ENCODE measurements at regions not wholly inside any gene's neighbourhood (a gene's known extent, or its start where the extent isn't known, plus 50 kb on each side); places are given as distances from the start of the nearest gene placed in this dataset.

DNA sequence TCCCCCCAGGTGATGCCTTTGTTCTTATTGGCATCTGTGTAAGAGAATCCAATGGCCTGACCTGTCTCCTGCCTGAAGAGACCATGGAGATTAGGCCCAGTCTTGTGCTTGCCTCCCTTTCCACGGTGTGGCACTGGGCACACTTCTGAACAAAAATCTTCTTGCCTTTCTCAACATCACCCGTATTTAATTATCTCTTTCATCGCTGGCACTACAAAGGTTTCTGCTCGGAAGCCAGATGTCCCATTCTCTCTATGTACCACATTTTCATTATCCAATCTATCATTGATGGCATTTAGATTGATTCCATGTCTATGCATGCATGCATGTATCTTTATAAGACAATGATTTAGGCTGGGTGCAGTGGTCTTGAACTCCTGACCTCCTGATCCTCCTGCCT is 74.3 kb downstream of the SLC25A15 start:
- no peak for DNase-seq
- Mint-ChIP-seq H3K4me3 (no peak overlapping the region), H3K9me3 (peaks cover 6% of the 10 kb centered on the region), H3K4me1 (no peaks in the 10 kb centered on the region), H3K36me3 (ENCODE audit: low read depth) (no peaks in the 10 kb centered on the region), H3K27me3 (no peaks in the 10 kb centered on the region), H3K27ac (no peak overlapping the region)
- POLR2A ChIA-PET, result no interaction called here
- CTCF ChIA-PET, result no interaction called here

DNA sequence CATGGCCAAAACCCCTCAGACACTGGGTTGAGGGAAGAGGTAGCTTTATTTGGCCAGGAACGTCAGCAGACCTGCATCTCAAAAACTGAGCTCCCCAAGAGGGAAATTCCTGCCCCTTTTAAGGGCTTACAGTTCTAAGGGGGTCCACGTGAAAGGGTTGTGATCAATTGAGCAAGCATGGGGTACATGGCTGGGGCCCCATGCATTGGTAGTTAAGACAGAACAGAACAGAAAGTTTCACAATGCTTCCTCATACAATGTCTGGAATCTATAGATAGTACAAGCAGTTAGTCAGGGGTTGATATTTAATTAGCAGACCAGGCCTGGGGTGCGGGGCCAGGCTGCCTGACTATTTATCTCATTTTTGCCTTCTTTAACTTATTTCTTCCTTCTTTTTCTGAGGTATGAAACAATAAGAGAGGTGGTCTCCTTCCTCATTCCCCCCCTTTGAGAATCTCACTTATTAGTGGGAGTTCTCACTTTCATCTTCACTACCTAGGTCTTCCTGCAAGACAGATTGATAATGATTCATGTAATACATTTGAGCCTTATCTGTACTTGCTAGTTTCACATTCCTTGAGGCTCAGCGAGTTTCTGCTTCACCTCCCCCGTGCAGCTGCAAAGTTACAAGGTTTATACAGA is 84.8 kb downstream of the SLC25A15 start:
- ChIA-PET CTCF (no interaction called here), POLR2A (no interaction called here)
- peaks cover 55% of the 10 kb centered on the region for H3K9me3 Mint-ChIP-seq

GRCh38 chr13:40875044-40875443 is 85.6 kb downstream of the SLC25A15 start:
- Mint-ChIP-seq H3K36me3 (ENCODE audit: low read depth) (peaks cover 68% of the 10 kb centered on the region), H3K27ac (no peak overlapping the region), H3K9me3 (peaks cover 62% of the 10 kb centered on the region), H3K4me1 (no peaks in the 10 kb centered on the region), H3K27me3 (no peaks in the 10 kb centered on the region), H3K4me3 (no peak overlapping the region)
- POLR2A ChIA-PET, result no interaction called here
- DNase-seq, result no peak
- CTCF ChIA-PET, result interaction anchor here (1.2 kb wide), 1 partner anchor 60 kb away, joined by 3 read pairs; no protein-coding TSS in a partner anchor

More for the DNA sequence above, 84.8 kb downstream of the SLC25A15 start:
- no peak overlapping the region for H3K27ac Mint-ChIP-seq
- no peak for DNase-seq
- H3K36me3 Mint-ChIP-seq (ENCODE audit: low read depth), result peaks cover 60% of the 10 kb centered on the region
- no peaks in the 10 kb centered on the region for H3K4me1 Mint-ChIP-seq
- H3K27me3 Mint-ChIP-seq, result no peaks in the 10 kb centered on the region
- no peak overlapping the region for H3K4me3 Mint-ChIP-seq

DNA sequence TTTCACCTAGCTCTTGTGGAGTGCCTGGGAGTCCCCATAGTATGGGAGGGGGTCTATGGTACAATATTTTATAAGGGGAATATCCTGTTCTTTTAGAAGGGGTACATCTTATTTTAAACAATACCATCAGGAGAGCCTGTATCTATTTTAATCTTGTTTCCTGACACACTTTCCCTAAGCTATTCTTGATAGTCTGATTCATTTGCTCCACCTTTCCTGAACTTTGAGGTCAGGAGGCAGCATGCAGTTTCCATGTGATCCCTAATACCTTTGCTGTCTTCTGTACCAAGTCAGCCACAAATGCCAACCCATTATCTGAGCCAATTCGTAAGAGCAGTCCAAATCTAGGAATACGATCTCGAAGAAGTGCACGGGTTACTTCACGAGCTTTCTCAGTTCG is 86.2 kb downstream of the SLC25A15 start:
- Mint-ChIP-seq H3K36me3 (ENCODE audit: low read depth) (peaks cover 69% of the 10 kb centered on the region), H3K4me1 (no peaks in the 10 kb centered on the region), H3K9me3 (peaks cover 62% of the 10 kb centered on the region), H3K27me3 (no peaks in the 10 kb centered on the region), H3K27ac (no peak overlapping the region), H3K4me3 (no peak overlapping the region)
- CTCF ChIA-PET, result interaction anchor here (1.2 kb wide), 1 partner anchor 61 kb away, joined by 3 read pairs; no protein-coding TSS in a partner anchor
- DNase-seq, result no peak
- POLR2A ChIA-PET, result no interaction called here

DNA sequence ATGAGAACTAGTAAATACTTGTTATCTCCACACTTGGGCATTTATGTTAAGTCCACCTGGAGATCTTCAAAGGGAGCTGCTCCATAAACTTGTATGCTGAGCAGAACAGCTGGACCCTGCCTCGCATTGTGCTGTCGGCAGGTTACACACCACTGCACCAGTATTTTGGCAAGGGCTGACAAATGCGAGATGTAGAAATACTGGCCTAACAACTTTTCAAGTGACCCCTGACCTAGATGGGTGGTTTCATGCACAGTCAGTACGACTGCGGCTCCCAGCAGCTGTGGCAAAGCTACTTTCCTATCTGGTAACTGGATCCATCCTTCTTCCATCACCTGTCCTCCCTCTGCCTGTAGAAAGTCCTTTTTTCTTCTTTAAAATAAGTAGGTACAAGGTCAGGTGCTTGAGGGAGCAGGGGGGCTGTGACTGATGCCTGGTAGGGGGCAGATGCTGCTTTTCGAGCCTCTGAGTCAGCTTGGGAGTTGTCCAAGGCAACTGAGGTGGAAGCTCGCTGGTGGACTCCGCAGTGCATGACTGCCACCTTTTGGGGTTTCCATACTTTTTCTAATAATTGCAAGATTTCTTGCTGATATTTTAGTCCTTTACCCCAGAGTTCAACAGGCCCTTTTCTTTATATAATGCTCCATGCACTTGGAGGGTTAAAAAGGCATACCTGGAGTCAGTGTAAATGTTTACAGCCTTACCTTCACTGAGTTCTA is 86.8 kb downstream of the SLC25A15 start:
- H3K4me3 Mint-ChIP-seq, result no peak overlapping the region
- no peaks in the 10 kb centered on the region for H3K4me1 Mint-ChIP-seq
- no peak overlapping the region for H3K27ac Mint-ChIP-seq
- peaks cover 74% of the 10 kb centered on the region for H3K36me3 Mint-ChIP-seq (ENCODE audit: low read depth)
- no peak for DNase-seq
- CTCF ChIA-PET, result interaction anchor here (1.2 kb wide), 1 partner anchor 62 kb away, joined by 3 read pairs; no protein-coding TSS in a partner anchor
- H3K9me3 Mint-ChIP-seq, result peaks cover 66% of the 10 kb centered on the region
- POLR2A ChIA-PET, result no interaction called here
- no peaks in the 10 kb centered on the region for H3K27me3 Mint-ChIP-seq

GRCh38 chr13:40878321-40878720 is 88.9 kb downstream of the SLC25A15 start:
- H3K4me1 Mint-ChIP-seq, result peaks cover 13% of the 10 kb centered on the region

GRCh38 chr13:40878823-40879222 is 89.4 kb downstream of the SLC25A15 start:
- Mint-ChIP-seq H3K4me3 (no peak overlapping the region), H3K27ac (no peak overlapping the region), H3K27me3 (no peaks in the 10 kb centered on the region), H3K9me3 (peaks cover 49% of the 10 kb centered on the region), H3K4me1 (peaks cover 13% of the 10 kb centered on the region), H3K36me3 (ENCODE audit: low read depth) (peaks cover 68% of the 10 kb centered on the region)
- DNase-seq, result no peak
- ChIA-PET POLR2A (no interaction called here), CTCF (no interaction called here)

More at GRCh38 chr13:40878321-40878720, 88.9 kb downstream of the SLC25A15 start:
- DNase-seq, result no peak
- Mint-ChIP-seq H3K27ac (no peak overlapping the region), H3K27me3 (no peaks in the 10 kb centered on the region), H3K36me3 (ENCODE audit: low read depth) (peaks cover 70% of the 10 kb centered on the region), H3K9me3 (peaks cover 54% of the 10 kb centered on the region), H3K4me3 (no peak overlapping the region)
- ChIA-PET CTCF (no interaction called here), POLR2A (no interaction called here)

All from activated CD4-positive, alpha-beta memory T cell treated with anti-CD3 and anti-CD28 coated beads, Interleukin-2, amount 10 ng/mL, durations not matched to agents 7 days and 5 days (primary cell).